Endothelial cell of umbilical vein (primary cell): ENCODE measurements at regions not wholly inside any gene's neighbourhood (a gene's known extent, or its start where the extent isn't known, plus 50 kb on each side); places are given as distances from the start of the nearest gene placed in this dataset.

ENCODE experiments used
- BruUV-seq: library from RNA; stranded (reverse); fragments of 400-500 nt; replicated peaks from 2 replicates; lab custom pipeline; 2021; lab: Mats Ljungman, UMichigan
- CTCF ChIA-PET: fragments of 300-600, 350-600 bp; sonication (Branson Sonifier 250); formaldehyde crosslinking; loops from one replicate; lab custom pipeline; 2021; ENCODE audit warnings: antibody characterized with exemption, inconsistent platforms; lab: Charles Lee
- POLR2A ChIA-PET: fragments of 300-600, 350-600 bp; sonication (Branson Sonifier 250); formaldehyde crosslinking; loops from one replicate; lab custom pipeline; 2021; ENCODE audit warnings: antibody characterized with exemption, inconsistent platforms; lab: Charles Lee
- DNase-seq: peaks from one replicate; pipeline ENCODE4 v3.0.0-alpha.2; 2011; ENCODE audit warnings: low read depth, low spot score
- FAIRE-seq: peaks from 2 replicates; lab custom pipeline; 2011; peaks lifted over from hg19 to GRCh38; lab: Jason Lieb, UNC
- H2AFZ ChIP-seq: 2 replicates; pipeline ENCODE4 v1.6.0; 2012; ENCODE audit warnings: low read depth, low read length, control low read depth, inconsistent platforms
- H3K27ac ChIP-seq: 2 replicates; pipeline ENCODE4 v1.5.1; 2011; ENCODE audit warnings: low read depth, mild to moderate bottlenecking, control low read depth, low read length, moderate library complexity; ENCODE audit not compliant: insufficient read depth
- H3K27me3 ChIP-seq, 2 experiments: 2 replicates each; pipeline versions ENCODE4 v1.6.0 to v1.6.1; 2011; ENCODE audit warnings: low read length in 2 of 2, mixed read lengths in 1 of 2; ENCODE audit not compliant: control insufficient read depth in 2 of 2, insufficient read depth in 2 of 2
- H3K36me3 ChIP-seq, 2 experiments: 2 replicates in 1 of 2; 3 replicates in 1 of 2; pipeline ENCODE4 v1.5.1; 2011; ENCODE audit warnings: low read length in 2 of 2, mild to moderate bottlenecking in 1 of 2, moderate library complexity in 1 of 2; ENCODE audit not compliant: control insufficient read depth in 2 of 2, insufficient read depth in 2 of 2; ENCODE audit errors: extremely low read depth in 1 of 2
- H3K4me1 ChIP-seq: 3 replicates; pipeline ENCODE4 v1.5.1; 2011; ENCODE audit warnings: mild to moderate bottlenecking, low read length; ENCODE audit not compliant: control insufficient read depth, insufficient read depth; ENCODE audit errors: extremely low read depth
- H3K4me2 ChIP-seq: 2 replicates; pipeline ENCODE4 v1.6.1; 2011; ENCODE audit warnings: low read length, control low read depth, mixed read lengths; ENCODE audit not compliant: insufficient read depth
- H3K4me3 ChIP-seq, 3 experiments: fragments of 200-600 bp in 1 of 3; sonication (generic), shearing (Covaris generic) in 1 of 3; replicated peaks in 1 of 3; 2 replicates each; pipeline ENCODE4 v1.5.1; 2011 to 2016; ENCODE audit warnings: control low read depth in 3 of 3, low read length in 3 of 3, mild to moderate bottlenecking in 2 of 3, inconsistent platforms in 1 of 3, low read depth in 1 of 3, moderate library complexity in 1 of 3; ENCODE audit not compliant: insufficient read depth in 1 of 3
- H3K79me2 ChIP-seq: 2 replicates; pipeline ENCODE4 v1.6.0; 2012; ENCODE audit warnings: low read length, inconsistent platforms; ENCODE audit not compliant: control insufficient read depth, insufficient read depth
- H3K9ac ChIP-seq: replicated peaks from 2 replicates; pipeline ENCODE3; 2011; ENCODE audit warnings: low read length, control low read depth; ENCODE audit not compliant: insufficient read depth; ENCODE audit errors: extremely low read depth
- H3K9me1 ChIP-seq: replicated peaks from 3 replicates; pipeline ENCODE4 v1.6.0; 2011; ENCODE audit warnings: mild to moderate bottlenecking, low read length; ENCODE audit not compliant: control insufficient read depth, insufficient read depth; ENCODE audit errors: extremely low read depth
- H3K9me3 ChIP-seq: replicated peaks from 2 replicates; pipeline ENCODE4 v1.5.1; 2012; ENCODE audit warnings: low read length, inconsistent platforms; ENCODE audit not compliant: control insufficient read depth, insufficient read depth
- H4K20me1 ChIP-seq: replicated peaks from 2 replicates; pipeline ENCODE3; 2011; ENCODE audit warnings: mild to moderate bottlenecking, low read length; ENCODE audit not compliant: control insufficient read depth, insufficient read depth; ENCODE audit errors: extremely low read depth
- EZH2 ChIP-seq: IDR thresholded peaks from 2 replicates; pipeline ENCODE4 v1.6.1; 2012; ENCODE audit warnings: borderline replicate concordance, low read depth, mild to moderate bottlenecking, moderate library complexity, low read length, inconsistent platforms; ENCODE audit not compliant: severe bottlenecking
- FOS ChIP-seq: IDR thresholded peaks from 2 replicates; pipeline ENCODE4 v1.6.1; 2011; ENCODE audit warnings: mild to moderate bottlenecking, low read length, moderate library complexity, borderline replicate concordance; ENCODE audit not compliant: insufficient read depth
- GATA2 ChIP-seq: IDR thresholded peaks from 2 replicates; pipeline ENCODE4 v1.7.0; 2011; ENCODE audit warnings: low read depth, mild to moderate bottlenecking, moderate library complexity, mixed read lengths, low read length; ENCODE audit not compliant: insufficient read length, insufficient read depth
- JUN ChIP-seq: IDR thresholded peaks from 2 replicates; pipeline ENCODE4 v1.6.1; 2011; ENCODE audit warnings: borderline replicate concordance, low read depth; ENCODE audit not compliant: insufficient read length, insufficient read depth
- MAX ChIP-seq: IDR thresholded peaks from 2 replicates; pipeline ENCODE4 v1.6.1; 2011; ENCODE audit not compliant: insufficient read depth, insufficient read length
- MYC ChIP-seq: IDR thresholded peaks from one replicate; pipeline ENCODE4 v1.6.1; 2011; ENCODE audit warnings: mild to moderate bottlenecking, low read depth, low read length
- POLR2A ChIP-seq: IDR thresholded peaks from 2 replicates; pipeline ENCODE4 v1.6.1; 2012; ENCODE audit warnings: low read depth, mild to moderate bottlenecking, control low read depth, low read length
- POLR2AphosphoS5 ChIP-seq: IDR thresholded peaks from 2 replicates; pipeline ENCODE4 v1.6.1; 2012; ENCODE audit warnings: low read depth, mild to moderate bottlenecking, control low read depth, low read length, moderate library complexity; ENCODE audit not compliant: insufficient read depth
- dilution Hi-C: fragments of 300-500 bp; cut with MboI; formaldehyde crosslinking; loops from one replicate; pipeline ENCODE4 v1.15.0; 2019; ENCODE audit warnings: low sequenced_read_pairs; ENCODE audit not compliant: extremely low pct_ligation_motif_present
- intact Hi-C: fragments of 100-400 bp; cut with micrococcal nuclease; formaldehyde crosslinking; loops from one replicate; pipeline ENCODE4 v1.10.0; 2022
- TF ChIP-seq, protein P1 (sequence below), 2 donors: IDR thresholded peaks; 1 replicate in 1 of 2; 2 replicates in 1 of 2; pipeline ENCODE4 v1.5.1; 2011; ENCODE audit warnings: low read length in 2 of 2, mild to moderate bottlenecking in 2 of 2, moderate library complexity in 2 of 2, control low read depth in 1 of 2, inconsistent platforms in 1 of 2, low read depth in 1 of 2; ENCODE audit not compliant: insufficient read depth in 1 of 2; ENCODE audit errors: extremely low read depth in 1 of 2

DNA sequence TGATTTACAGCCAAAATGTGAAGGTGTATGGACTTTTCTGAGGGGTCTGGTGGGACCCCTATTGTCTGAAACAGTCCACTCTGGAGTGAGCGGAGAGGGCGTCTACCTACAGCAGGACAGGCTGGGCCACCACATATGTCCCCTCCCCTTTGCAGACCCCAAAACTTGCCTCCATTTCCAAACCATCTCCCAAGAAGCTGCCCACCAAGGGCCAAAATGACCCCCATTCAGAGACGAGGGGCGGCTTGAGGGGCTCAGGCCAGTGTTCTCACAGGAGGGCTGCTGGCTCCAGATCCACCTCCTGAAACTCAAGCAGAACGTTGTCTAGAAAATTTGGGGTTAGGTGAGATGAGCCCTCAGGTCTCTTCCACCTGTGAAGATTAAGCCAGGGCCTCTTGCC is 161.1 kb upstream of the SALL3 start:
- Histone ChIP-seq H4K20me1 (no peaks in the 10 kb centered on the region), H3K9ac (no peak overlapping the region), H3K9me3 (no peaks in the 10 kb centered on the region), H3K4me2 (no peak overlapping the region), H3K9me1 (no peaks in the 10 kb centered on the region), H3K27me3 (no peaks in the 10 kb centered on the region), H3K4me1 (no peaks in the 10 kb centered on the region), H3K4me3 (no peak overlapping the region), H3K27ac (no peak overlapping the region), H3K36me3 (no peaks in the 10 kb centered on the region), H2AFZ (no peak overlapping the region), H3K79me2 (no peaks in the 10 kb centered on the region)
- FAIRE-seq: no peak
- DNase-seq: no peak
- TF ChIP-seq, protein P1, sequence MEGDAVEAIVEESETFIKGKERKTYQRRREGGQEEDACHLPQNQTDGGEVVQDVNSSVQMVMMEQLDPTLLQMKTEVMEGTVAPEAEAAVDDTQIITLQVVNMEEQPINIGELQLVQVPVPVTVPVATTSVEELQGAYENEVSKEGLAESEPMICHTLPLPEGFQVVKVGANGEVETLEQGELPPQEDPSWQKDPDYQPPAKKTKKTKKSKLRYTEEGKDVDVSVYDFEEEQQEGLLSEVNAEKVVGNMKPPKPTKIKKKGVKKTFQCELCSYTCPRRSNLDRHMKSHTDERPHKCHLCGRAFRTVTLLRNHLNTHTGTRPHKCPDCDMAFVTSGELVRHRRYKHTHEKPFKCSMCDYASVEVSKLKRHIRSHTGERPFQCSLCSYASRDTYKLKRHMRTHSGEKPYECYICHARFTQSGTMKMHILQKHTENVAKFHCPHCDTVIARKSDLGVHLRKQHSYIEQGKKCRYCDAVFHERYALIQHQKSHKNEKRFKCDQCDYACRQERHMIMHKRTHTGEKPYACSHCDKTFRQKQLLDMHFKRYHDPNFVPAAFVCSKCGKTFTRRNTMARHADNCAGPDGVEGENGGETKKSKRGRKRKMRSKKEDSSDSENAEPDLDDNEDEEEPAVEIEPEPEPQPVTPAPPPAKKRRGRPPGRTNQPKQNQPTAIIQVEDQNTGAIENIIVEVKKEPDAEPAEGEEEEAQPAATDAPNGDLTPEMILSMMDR (IDR thresholded peaks at IDR 0.05; ENCODE audit: extremely low read depth in 1 of 2, insufficient read depth in 1 of 2, low read depth in 1 of 2, low read length in 2 of 2): no peak
- no peak for TF ChIP-seq MYC
- TF ChIP-seq MAX: no peak
- TF ChIP-seq POLR2A: no peak
- no peak for TF ChIP-seq GATA2
- no peak for TF ChIP-seq JUN
- no peak for TF ChIP-seq POLR2AphosphoS5
- no peak for TF ChIP-seq EZH2
- no peak for TF ChIP-seq FOS
- dilution Hi-C loops (no loop called here), intact Hi-C loops (no loop called here)
- no TSS peak for BruUV-seq
- ChIA-PET POLR2A (no interaction called here), CTCF (no interaction called here)
